Activated T-cell treated with anti-CD3 and anti-CD28 coated beads for 24 hours (primary cell): ENCODE measurements at regions not wholly inside any gene's neighbourhood (a gene's known extent, or its start where the extent isn't known, plus 50 kb on each side); places are given as distances from the start of the nearest gene placed in this dataset.
"Not testable (repeated sequence)": the region's sequence is repeated elsewhere in the genome, so short reads cannot be mapped to it uniquely, and the experiment has no call there.

Experiments used
- DNase-seq: peaks from one replicate; pipeline ENCODE4 v3.0.0-alpha.2; 2020; ENCODE audit warnings: low read depth

DNA sequence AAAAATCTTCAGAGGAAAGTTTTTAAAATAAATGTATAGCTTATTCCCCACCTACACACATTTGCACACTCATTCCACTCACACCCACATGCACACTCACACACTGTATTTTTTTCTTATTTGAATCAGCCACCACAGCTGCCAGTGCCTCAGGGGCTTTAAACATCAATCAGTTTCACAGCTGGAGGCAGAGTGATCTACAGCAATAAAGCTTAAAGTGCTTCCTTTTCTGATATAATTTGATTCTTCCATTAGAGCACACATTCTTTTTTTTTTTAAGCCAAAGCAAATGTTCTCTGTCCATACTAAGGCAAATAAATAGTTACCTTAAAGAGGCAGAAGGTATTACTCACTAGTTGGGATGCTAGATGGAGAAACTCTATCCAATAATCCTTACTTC, 498.8 kb upstream of the POU3F2 start:
- no peak for DNase-seq

GRCh38 chr6:98339506-98339905, 494.9 kb upstream of the POU3F2 start:
- no peak for DNase-seq

DNA sequence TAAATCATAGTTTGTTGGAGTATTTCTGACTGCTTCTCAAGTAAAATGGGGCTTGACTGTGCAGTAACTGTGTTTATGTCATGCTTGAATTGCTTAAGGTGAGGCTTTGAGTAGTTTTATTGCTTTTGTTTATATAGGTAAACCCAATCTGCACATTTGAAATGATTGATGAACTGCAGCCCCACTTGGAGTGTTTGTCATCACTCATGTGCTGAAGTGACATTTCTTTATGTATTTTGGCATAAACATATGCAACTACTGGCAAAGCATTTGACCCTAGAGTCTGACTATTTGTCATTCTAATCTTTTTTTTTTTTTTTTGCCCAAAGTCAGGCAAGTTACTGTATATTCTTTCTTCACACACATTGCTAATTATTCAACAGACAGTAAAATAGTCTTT, 491.4 kb upstream of the POU3F2 start:
- no peak for DNase-seq

- no peak for DNase-seq
Measured at GRCh38 chr6:98343797-98344196, 490.6 kb upstream of the POU3F2 start.

DNA sequence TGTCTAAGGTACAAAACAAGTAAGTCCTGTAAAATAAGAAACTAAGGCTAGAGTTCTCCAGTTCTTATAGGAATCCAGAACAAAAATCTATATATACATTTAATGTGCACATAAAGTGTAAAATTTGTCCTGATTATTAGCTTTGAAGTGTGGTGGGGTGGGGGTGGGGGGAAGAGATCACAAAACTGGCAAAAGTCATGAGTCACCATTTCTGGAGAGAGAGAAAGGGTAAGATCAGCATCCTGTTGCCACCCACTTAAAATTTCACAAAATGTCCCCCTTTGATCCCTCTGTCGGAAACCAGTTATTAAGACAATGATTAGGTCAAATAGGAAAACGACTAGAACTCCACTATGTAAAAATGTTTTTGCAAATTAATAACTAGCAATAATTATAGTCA, 482.0 kb upstream of the POU3F2 start:
- no peak for DNase-seq

DNA sequence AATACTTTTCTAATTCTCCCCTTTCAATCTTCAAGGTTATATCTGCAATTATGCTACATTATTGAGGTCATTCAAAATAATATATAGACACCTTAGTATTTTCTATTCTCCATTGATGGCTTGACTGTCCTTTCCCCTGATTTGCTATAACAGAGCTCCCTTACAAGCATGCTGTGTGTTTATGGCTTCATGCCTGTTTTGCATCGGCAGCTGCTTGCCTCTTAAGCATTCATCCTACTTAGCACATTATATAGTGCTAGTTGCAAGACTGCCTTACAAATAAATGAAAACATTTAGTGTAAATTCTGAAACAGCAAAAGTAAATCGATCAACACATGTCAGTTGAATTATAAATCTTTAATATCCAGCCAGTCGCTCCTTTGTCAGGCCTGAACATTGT, 476.2 kb upstream of the POU3F2 start:
- no peak for DNase-seq

DNA sequence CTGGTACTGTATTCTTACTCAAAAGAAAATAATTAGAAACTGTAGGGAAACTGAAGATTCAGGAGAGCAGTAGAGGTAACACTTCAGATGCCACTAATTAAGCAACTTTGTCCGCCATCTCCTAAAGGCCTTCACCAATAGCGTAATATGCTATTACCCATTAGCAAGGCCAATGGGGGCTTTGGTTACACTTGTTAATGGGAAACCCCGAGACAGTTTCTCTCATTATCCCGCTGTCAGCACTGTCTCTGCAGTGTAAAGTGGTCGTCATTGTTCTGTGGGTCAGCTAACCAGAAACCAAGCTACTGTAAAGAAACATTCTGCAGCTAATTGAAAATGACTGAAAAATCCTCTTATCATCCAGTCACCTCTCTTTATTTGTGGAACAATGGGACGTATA, 468.0 kb upstream of the POU3F2 start:
- DNase-seq, result no peak

GRCh38 chr6:98380589-98380988, 453.8 kb upstream of the POU3F2 start:
- no peak for DNase-seq

DNA sequence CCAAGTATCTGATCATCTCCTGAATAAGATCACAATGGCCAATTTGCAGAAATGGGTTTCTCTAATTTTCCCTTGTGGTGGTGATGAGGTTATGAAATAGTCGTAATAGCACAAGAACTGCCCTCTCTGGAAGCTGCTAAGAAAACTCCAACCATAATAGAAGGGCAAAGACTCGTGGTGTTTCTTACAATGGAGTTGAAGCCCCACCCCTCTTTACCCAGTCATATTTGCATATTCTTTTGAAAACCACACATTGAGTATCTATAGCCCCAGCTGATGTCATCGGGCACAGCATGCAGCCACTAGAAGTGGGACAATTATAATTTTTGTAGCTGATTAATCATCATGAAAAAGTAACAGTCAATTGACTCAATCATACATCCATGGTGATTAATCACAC, 452.1 kb upstream of the POU3F2 start:
- no peak for DNase-seq

DNA sequence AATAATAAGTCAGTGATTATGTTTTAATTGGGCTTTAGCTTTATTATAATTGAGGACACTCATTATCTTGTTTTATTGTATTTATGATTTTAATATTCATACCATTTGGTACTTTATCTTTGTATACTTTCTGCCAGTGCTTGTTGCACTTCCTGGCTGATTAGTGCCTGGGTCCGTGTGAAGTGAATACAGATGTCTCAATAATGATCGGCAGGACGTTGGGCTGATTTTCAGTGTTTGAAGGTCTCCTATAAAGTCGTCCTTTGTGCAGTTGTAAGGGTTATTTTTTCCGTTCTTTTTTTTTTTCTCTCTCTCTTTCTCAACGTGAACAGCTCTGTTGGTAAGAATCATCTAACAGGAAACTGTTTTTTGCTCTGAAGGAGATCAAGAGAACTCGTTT, 450.0 kb upstream of the POU3F2 start:
- DNase-seq, result no peak

- no peak for DNase-seq
Measured at GRCh38 chr6:98384801-98385200, 449.6 kb upstream of the POU3F2 start.

DNA sequence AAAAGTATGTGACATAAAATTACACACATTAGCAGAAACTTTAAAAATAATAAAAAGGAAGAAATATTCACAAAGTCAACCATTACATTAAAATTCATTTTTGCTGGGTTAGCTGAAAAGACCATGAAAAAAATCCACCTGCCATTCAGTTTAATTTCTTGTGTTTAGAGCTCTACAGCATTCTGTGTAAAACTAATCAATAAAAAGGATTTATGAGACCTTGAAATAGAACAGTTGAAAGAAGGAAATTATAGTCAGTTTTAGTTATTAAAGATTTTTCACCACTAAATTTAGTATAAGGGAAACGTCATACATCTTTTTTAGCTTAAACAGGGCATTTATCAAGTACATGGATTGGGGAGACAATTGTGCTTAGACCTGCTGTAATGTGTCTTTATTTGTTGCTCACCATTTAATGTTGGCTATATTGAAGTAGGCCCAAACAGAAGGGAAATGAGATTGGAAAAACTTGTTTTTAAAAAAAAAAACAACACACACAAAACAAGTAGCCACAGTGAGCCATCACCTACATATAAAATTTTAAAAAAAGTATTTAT, 438.7 kb upstream of the POU3F2 start:
- DNase-seq, result no peak

DNA sequence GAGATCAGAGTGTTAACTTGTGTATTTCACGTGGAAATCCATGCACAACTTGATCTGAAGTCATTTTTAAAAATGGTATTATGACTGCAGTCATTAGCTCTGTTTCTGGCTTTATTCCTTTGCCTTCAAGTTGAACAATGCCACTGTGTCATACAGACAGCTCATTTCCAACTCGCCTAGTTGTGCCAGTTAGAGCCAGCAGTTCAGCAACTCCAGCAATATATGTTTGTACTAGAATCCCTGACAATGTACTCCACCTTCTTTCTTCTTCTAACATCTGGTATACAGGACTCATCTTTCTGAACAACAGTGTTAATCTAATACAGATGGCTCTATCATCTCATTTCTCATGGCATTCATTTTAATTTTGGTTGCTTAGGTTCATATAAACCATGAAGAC, 418.3 kb upstream of the POU3F2 start:
- no peak for DNase-seq

- not testable (repeated sequence) for DNase-seq
Measured at GRCh38 chr6:98416497-98417158, 417.7 kb upstream of the POU3F2 start.

GRCh38 chr6:98433325-98434056, 400.9 kb upstream of the POU3F2 start:
- DNase-seq, result no peak

DNA sequence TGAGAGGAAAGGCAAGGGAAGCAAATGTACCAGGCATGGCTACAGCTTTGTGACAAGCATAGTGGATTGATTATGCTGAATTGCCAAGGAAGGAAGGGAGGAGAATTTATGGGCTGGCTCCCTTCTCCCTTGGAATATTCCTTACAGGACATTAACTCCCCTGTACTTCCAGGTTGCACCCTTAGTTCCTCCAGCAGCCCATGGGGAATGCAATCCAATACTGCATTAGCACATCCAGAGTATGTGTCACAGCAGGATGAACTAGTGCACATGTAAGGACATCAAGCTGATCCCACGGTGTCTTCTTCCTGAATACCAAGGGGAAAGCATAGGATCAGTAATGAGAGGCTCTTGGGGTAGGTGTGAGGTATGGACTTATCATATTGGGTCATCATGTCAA, 390.7 kb upstream of the POU3F2 start:
- DNase-seq, result no peak

DNA sequence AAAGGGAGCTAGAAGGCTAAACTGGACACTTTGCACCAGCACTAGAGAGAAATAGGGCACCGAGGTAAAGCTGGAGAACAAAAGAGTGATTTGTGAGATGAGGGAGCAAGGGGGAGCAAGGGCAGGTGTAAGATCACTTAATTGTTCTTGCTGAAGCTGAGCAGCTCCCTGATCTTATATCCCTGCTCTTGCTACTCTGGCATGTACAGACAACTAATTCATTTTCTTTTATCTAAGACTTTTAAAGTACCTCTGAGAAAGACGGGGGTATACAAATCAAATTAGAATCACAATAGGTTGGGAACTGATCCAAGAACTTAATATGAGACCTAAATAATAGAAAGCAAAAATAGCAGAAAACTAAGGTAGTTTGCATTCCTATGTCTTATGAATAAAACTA, 381.7 kb upstream of the POU3F2 start:
- DNase-seq, result no peak

DNA sequence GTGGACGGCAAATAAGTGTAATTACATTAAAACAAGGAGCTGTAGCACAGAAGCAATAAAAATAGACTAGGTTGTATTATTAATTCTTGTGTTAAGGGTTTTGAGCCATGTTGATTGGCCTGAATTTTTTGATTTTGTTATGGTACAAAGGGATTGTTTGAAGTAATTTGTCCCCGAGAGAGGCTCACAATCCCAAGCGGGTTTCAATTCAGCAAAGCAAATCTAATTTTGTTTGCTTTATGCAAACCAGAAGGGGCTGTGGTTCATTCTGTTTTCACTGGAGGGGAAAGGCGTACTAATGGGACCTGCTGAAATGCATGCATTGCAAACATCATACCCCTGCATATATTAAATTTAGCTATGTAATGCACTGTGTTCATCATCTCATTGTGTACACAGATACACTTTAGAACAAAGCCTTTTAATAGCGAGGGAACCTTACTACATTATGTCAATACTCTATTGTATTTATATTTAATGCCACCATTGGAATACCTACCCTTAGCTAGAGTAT, 379.5 kb upstream of the POU3F2 start:
- no peak for DNase-seq

DNA sequence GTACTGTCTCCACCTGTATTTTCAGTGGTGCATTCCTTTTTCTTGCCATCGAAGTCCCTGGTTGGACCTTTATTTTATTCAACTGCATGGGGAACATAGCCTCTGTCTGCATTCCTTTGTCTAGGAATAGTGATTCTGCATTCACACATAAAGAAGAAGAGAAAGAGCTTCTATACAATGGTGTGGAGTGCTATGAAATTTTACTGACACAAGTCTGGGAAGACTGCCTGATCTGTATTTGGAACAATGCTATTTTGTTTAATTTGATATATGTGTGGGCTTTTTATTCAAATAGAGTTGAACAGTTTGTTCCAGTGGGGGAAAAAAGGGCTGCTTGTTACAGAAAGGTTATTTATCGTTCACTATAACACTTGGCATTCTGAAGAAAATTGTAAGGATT, 375.7 kb upstream of the POU3F2 start:
- DNase-seq, result no peak

- no peak for DNase-seq
Measured at GRCh38 chr6:98463038-98464000, 371.1 kb upstream of the POU3F2 start.

- no peak for DNase-seq
Measured at GRCh38 chr6:98467091-98467490, 367.3 kb upstream of the POU3F2 start.

- DNase-seq, result no peak
Measured at GRCh38 chr6:98467902-98468301, 366.5 kb upstream of the POU3F2 start.
